Skeletal muscle tissue (tissue), 3 donors: ENCODE measurements at regions not wholly inside any gene's neighbourhood (a gene's known extent, or its start where the extent isn't known, plus 50 kb on each side); places are given as distances from the start of the nearest gene placed in this dataset.

Experiments used
- H3K27ac ChIP-seq: one replicate; pipeline ENCODE4 v1.7.0; 2013; ENCODE audit warnings: mild to moderate bottlenecking, low read depth, low read length, inconsistent platforms
- H3K27me3 ChIP-seq, 3 donors: one replicate each; pipeline ENCODE4 v1.7.0; 2013; ENCODE audit warnings: low read length in 3 of 3; ENCODE audit not compliant: control insufficient read depth in 3 of 3, insufficient read depth in 3 of 3
- H3K36me3 ChIP-seq, 3 donors: one replicate each; pipeline ENCODE4 v1.7.0; 2013; ENCODE audit warnings: low read length in 3 of 3; ENCODE audit not compliant: control insufficient read depth in 3 of 3, insufficient read depth in 3 of 3
- H3K4me1 ChIP-seq, 3 donors: one replicate each; pipeline ENCODE4 v1.7.0; 2013; ENCODE audit warnings: low read length in 3 of 3, mild to moderate bottlenecking in 3 of 3; ENCODE audit not compliant: control insufficient read depth in 3 of 3, insufficient read depth in 3 of 3
- H3K4me3 ChIP-seq, 3 donors: one replicate each; pipeline ENCODE4 v1.7.0; 2013; ENCODE audit warnings: low read length in 3 of 3
- H3K9ac ChIP-seq, 3 donors: one replicate each; pipeline ENCODE4 v1.7.0; 2013; ENCODE audit warnings: low read length in 3 of 3, mild to moderate bottlenecking in 3 of 3, moderate library complexity in 2 of 3, low read depth in 1 of 3
- H3K9me3 ChIP-seq, 3 donors: one replicate each; pipeline ENCODE4 v1.7.0; 2013; ENCODE audit warnings: low read length in 3 of 3; ENCODE audit not compliant: control insufficient read depth in 3 of 3
- donor health status: Osteomylitis.

DNA sequence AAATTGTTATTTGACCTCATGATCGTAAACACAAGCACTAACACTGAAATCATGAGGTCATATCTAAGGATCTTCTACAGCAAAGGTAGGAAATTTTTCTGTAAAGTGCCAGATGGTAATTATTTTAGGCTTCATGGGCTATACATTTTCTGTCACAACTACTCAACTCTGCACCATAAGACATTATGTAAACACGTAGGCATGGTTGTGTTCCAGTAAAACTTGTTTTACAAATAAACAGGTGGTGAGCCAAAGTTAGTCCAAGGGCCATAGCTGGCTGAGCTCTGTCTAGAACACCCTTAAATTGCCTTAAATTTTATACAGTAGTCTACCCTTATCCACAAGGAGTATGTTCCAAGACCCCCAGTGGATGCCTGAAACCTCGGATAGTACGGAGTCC is 147.3 kb upstream of the CYP1B1 start:
- Histone ChIP-seq H3K27ac (no peak overlapping the region), H3K4me3 (no peak overlapping the region), H3K36me3 (no peaks in the 10 kb centered on the region), H3K9ac (no peak overlapping the region), H3K9me3 (no peaks in the 10 kb centered on the region), H3K27me3 (no peaks in the 10 kb centered on the region), H3K4me1 (no peaks in the 10 kb centered on the region)

DNA sequence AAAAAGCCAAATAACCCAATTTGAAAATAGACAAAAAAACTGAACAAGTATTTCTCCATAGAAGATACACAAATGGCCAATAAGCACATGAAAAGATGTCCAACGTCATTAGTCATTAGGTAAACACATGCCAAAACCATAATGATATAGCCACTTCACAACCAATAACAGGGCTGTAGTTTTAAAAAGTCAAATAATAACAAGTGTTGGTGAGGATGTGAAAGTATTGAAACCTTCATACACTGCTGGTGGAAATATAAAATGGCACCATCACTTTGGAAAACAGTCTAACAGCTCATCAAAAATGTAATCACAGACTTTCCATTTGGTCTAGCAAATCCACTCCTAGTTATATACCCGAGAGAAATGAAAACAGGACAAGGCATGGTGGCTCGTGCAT is 144.2 kb upstream of the CYP1B1 start:
- no peak overlapping the region for H3K4me3 ChIP-seq

DNA sequence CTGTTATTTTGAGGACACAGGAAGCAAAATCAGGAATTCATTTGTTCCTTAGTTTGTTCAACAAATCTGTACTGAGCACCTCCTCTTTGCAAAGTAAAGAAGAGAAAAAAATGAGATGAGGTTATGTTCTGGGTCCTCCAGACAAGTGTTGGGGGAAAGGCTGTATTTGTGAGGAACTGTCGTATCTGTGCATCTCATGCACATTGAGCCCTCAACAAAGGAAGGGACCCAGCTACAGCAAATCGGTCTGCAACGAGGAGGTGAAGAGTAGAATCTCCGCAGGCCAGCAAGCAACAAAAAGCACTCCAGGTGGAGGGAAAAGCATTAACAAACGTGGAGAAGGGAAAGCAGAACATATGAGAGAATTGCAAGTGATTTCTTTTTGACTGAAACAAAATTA is 143.0 kb upstream of the CYP1B1 start:
- Histone ChIP-seq H3K4me3 (no peak overlapping the region), H3K36me3 (no peaks in the 10 kb centered on the region), H3K27me3 (no peaks in the 10 kb centered on the region), H3K9me3 (no peaks in the 10 kb centered on the region), H3K9ac (no peak overlapping the region), H3K27ac (no peak overlapping the region), H3K4me1 (no peaks in the 10 kb centered on the region)

More for the DNA sequence above, 144.2 kb upstream of the CYP1B1 start:
- no peaks in the 10 kb centered on the region for H3K4me1 ChIP-seq
- no peak overlapping the region for H3K9ac ChIP-seq
- H3K9me3 ChIP-seq = no peaks in the 10 kb centered on the region
- no peak overlapping the region for H3K27ac ChIP-seq
- H3K27me3 ChIP-seq = no peaks in the 10 kb centered on the region
- no peaks in the 10 kb centered on the region for H3K36me3 ChIP-seq

DNA sequence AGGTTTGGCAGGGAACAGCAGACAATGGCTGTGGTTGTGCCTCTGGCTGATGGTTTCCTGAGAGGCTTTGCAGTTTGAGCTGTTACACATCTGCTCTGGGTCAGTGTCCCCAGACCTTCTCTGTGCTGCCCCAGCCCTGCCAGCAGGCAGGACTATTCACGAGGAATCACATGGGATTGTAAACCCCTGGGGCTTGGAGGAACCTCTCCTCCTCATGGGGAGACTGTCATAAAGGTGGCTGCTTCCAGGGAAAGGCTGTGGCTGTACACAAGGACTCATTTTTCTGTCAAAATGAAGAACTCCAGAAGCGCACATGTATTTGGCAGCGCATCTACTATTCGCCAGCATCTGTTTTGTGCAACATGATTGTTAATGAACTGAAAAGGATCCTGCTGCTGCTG is 142.6 kb upstream of the CYP1B1 start:
- Histone ChIP-seq H3K4me3 (no peak overlapping the region), H3K27ac (no peak overlapping the region), H3K36me3 (no peaks in the 10 kb centered on the region), H3K4me1 (no peaks in the 10 kb centered on the region), H3K27me3 (no peaks in the 10 kb centered on the region), H3K9me3 (no peaks in the 10 kb centered on the region), H3K9ac (no peak overlapping the region)

DNA sequence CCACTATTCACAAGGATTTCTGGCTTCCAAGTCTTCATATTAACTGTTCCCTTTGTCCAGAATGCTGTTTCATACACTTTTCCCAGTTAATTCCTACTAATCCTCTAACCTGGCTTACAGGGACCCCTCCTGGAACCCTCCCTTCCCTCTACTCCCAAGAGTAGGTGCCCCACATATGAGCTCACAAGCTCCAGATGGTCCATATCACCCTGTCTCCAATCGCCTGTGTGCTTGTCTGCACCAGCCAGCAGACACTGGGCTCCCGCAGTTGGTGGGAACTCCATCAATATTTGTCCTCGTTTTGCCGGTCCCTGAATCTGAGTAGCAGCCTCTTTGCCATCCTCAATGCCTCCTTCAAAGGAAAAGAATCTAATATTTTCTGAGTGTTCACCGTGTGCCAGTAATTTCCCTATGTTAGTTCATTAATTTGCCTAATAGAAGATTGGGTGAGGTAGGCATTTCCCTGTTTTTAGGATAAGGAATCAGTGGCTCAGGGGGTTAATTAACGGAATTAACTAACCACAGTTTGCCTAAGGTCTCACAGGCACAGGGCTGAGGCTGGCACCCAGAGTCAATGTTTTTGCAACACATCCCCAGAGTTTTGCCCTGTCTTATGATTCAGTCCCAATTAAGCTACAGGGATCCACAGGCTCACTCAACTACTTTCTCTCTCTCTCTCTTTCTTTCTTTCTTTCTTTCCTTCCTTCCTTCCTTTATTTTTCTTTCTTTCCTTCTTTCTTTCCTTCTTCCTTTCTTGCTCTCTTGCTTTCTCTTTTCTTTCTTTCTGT is 141.6 kb upstream of the CYP1B1 start:
- Histone ChIP-seq H3K36me3 (no peaks in the 10 kb centered on the region), H3K27me3 (no peaks in the 10 kb centered on the region), H3K4me3 (no peak overlapping the region), H3K9me3 (no peaks in the 10 kb centered on the region), H3K4me1 (no peaks in the 10 kb centered on the region), H3K9ac (no peak overlapping the region), H3K27ac (no peak overlapping the region)

DNA sequence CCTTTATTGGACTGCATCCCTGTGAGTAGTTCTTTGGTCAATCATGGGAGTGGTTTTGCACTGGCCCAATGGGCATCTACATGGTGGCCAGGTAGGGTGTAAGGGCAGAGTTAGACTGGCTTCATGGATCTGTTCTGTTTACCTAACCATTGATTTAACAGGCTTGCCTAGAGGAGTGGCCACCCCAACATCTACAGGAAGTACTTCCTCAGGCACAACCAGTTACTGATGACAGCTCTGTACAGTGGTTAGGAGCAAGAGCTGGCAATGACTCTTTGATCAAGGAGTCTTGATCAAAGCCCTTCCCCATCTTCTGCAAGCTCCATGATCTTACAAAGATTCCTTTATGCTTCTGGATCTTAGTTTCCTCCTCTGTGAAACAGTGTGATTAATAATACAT is 140.9 kb upstream of the CYP1B1 start:
- Histone ChIP-seq H3K9ac (no peak overlapping the region), H3K9me3 (no peaks in the 10 kb centered on the region), H3K4me3 (no peak overlapping the region), H3K4me1 (no peaks in the 10 kb centered on the region), H3K27me3 (no peaks in the 10 kb centered on the region), H3K36me3 (no peaks in the 10 kb centered on the region), H3K27ac (no peak overlapping the region)

DNA sequence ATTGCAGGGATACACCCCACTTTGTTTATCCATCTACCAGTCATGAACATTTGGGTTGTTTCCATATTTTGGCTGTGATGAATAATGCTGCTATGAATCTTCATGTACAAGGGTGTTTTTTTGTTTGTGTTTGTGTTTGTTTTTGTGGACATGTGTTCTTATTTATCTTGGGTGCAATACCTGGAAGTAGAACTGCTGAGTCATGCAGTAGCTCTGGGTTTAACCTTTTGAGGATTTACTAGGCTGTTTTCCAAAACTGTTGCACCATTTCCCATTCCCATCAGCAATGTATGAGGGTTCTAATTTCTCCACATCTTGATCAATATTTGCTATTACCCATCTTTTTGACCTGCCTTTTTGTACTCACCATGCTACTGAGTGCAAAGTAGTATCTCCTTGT is 140.0 kb upstream of the CYP1B1 start:
- Histone ChIP-seq H3K9ac (no peak overlapping the region), H3K27ac (no peak overlapping the region), H3K9me3 (no peaks in the 10 kb centered on the region), H3K36me3 (no peaks in the 10 kb centered on the region), H3K27me3 (no peaks in the 10 kb centered on the region), H3K4me1 (no peaks in the 10 kb centered on the region), H3K4me3 (no peak overlapping the region)

DNA sequence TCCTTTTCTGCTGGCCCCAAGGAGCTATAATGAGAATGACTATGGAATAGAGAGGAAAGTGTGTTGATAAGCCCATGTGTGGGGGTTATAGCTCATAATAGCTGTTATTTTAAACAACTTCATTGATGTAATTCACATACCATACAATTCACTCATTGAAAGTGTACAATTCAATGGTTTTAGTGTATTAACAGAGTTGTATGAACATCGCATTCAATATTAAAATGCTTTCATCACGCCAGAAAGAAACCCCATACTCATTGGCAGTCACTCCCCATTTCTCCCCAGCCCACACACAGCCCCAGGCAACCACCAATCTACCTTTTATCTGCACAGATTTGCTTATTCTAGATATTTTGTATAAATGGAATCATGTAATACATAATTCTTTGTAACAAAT is 139.6 kb upstream of the CYP1B1 start:
- no peak overlapping the region for H3K4me3 ChIP-seq
- no peak overlapping the region for H3K27ac ChIP-seq
- no peaks in the 10 kb centered on the region for H3K4me1 ChIP-seq
- no peak overlapping the region for H3K9ac ChIP-seq
- no peaks in the 10 kb centered on the region for H3K36me3 ChIP-seq
- no peaks in the 10 kb centered on the region for H3K27me3 ChIP-seq
- no peaks in the 10 kb centered on the region for H3K9me3 ChIP-seq

DNA sequence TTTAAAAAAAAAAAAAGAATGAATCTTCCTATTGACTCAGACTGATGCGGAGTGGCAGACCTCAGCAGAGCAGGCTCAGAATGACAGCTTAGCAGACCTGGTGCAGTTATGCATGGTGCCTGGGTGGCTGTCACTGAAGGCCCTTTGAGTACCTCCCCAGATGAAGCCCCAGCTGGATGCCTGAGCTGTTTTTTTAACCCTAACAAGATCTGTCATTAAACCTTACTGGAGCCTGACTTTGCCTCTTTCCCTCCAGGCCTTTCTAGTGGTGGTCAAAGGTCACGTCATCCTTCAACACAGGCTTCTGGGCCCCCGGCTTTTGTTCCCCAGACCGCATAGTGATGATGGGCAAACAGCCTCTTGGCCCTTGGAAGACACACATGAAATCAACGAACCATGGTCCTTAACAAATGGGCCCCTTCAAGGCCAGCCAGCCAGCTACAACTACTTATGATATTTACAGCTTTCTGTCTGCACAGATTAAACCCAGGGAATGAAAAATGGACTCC is 138.3 kb upstream of the CYP1B1 start:
- H3K27me3 ChIP-seq = no peaks in the 10 kb centered on the region
- no peaks in the 10 kb centered on the region for H3K9me3 ChIP-seq
- no peaks in the 10 kb centered on the region for H3K4me1 ChIP-seq
- no peak overlapping the region for H3K4me3 ChIP-seq
- H3K27ac ChIP-seq = no peak overlapping the region
- no peak overlapping the region for H3K9ac ChIP-seq
- H3K36me3 ChIP-seq = no peaks in the 10 kb centered on the region

DNA sequence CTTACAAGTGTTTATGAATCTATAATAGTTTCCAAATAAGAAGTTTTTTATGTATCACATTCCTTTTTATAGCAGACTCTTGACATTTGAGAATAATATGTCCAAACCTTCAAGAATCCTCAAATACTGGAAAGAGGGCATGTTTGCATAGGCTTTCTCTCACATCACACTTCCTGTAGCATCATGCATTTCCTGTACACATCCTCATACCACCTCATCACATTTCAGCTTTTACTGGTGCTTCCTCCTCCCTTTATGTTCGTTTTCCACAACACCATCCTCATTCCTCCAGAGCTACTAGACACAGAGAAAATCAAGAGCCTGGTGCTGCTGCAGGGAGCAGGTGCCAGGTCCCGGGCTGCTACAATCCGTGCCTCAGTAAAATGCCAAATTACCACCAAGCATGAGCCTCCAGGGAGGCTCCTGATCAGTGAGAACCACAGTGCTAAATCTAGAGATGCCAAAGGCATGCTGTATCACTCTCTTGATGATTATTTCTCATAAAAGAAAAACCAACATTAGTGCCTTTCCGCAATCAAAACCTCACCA is 137.7 kb upstream of the CYP1B1 start:
- Histone ChIP-seq H3K9me3 (no peaks in the 10 kb centered on the region), H3K9ac (no peak overlapping the region), H3K4me3 (no peak overlapping the region), H3K36me3 (no peaks in the 10 kb centered on the region), H3K4me1 (no peaks in the 10 kb centered on the region), H3K27me3 (no peaks in the 10 kb centered on the region), H3K27ac (no peak overlapping the region)
